HCT116 (cell line): ENCODE measurements at regions not wholly inside any gene's neighbourhood (a gene's known extent, or its start where the extent isn't known, plus 50 kb on each side); places are given as distances from the start of the nearest gene placed in this dataset.

Experiments
- ATAC-seq: fragments of 200-7000 bp; cut with Tn5 transposase; 2 replicates; pipeline ENCODE4 v1.9.1; 2020; ENCODE audit warnings: mild to moderate bottlenecking, moderate library complexity
- BruUV-seq: library from RNA; stranded (reverse); fragments of 400-500 nt; replicated peaks from 2 replicates; lab custom pipeline; 2021; lab: Mats Ljungman, UMichigan
- CTCF ChIA-PET: fragments of 300-600 bp; sonication (Branson Sonifier 250); formaldehyde crosslinking; loops from one replicate; lab custom pipeline; 2021; ENCODE audit warnings: antibody characterized with exemption; lab: Charles Lee
- POLR2A ChIA-PET: fragments of 300-600, 350-600 bp; sonication (Branson Sonifier 250); formaldehyde crosslinking; loops from one replicate; lab custom pipeline; 2021; ENCODE audit warnings: antibody characterized with exemption; lab: Charles Lee
- RAD21 ChIA-PET, 2 experiments: fragments of 300-600 bp; sonication (Branson Sonifier 250); formaldehyde crosslinking; loops; one replicate each; lab custom pipeline; 2023; ENCODE audit warnings: low total read pairs in 2 of 2; ENCODE audit not compliant: uncharacterized antibody in 2 of 2, unreplicated experiment in 2 of 2, low non-redundant PET in 1 of 2; lab: Charles Lee
- DNase-seq: peaks from one replicate; pipeline ENCODE4 v3.0.0-alpha.2; 2010; ENCODE audit warnings: low read depth, low spot score
- H2AFZ ChIP-seq: fragments of 200-600 bp; shearing (Covaris generic), sonication (generic); 2 replicates; pipeline ENCODE4 v1.6.1; 2017; ENCODE audit warnings: low read depth, mixed run types, mixed read lengths, antibody characterized with exemption, low read length; ENCODE audit not compliant: poor library complexity, severe bottlenecking
- H3K27ac ChIP-seq: 2 replicates; pipeline ENCODE4 v1.5.1; 2012; ENCODE audit warnings: low read depth, low read length
- H3K27me3 ChIP-seq: fragments of 200-600 bp; sonication (generic); 2 replicates; pipeline ENCODE4 v1.6.1; 2016; ENCODE audit warnings: mixed run types, low read length, mixed read lengths; ENCODE audit not compliant: insufficient read depth
- H3K36me3 ChIP-seq, 2 experiments: fragments of 200-500 bp in 1 of 2; fragments of 200-600 bp in 1 of 2; sonication (Bioruptor generic) in 1 of 2; sonication (generic) in 1 of 2; 2 replicates each; pipeline versions ENCODE4 v1.5.1 to v1.6.1; 2014 to 2016; ENCODE audit warnings: low read length in 2 of 2, inconsistent platforms in 1 of 2, mixed read lengths in 1 of 2, mixed run types in 1 of 2; ENCODE audit not compliant: insufficient read depth in 2 of 2, control insufficient read depth in 1 of 2
- H3K4me1 ChIP-seq, 2 experiments: fragments of 200-600 bp in 1 of 2; sonication (generic) in 1 of 2; 2 replicates each; pipeline versions ENCODE4 v1.5.1 to v1.6.1; 2012 to 2017; ENCODE audit warnings: low read length in 2 of 2, inconsistent platforms in 1 of 2, mild to moderate bottlenecking in 1 of 2, mixed read lengths in 1 of 2, mixed run types in 1 of 2, moderate library complexity in 1 of 2; ENCODE audit not compliant: insufficient read depth in 2 of 2, control insufficient read depth in 1 of 2
- H3K4me2 ChIP-seq: fragments of 200-600 bp; sonication (generic); 2 replicates; pipeline ENCODE4 v1.6.1; 2017; ENCODE audit warnings: mixed run types, low read length, mixed read lengths
- H3K4me3 ChIP-seq, 2 experiments: fragments of 200-600 bp in 1 of 2; sonication (generic) in 1 of 2; replicated peaks in 1 of 2; 2 replicates each; pipeline ENCODE4 v1.5.1; 2011 to 2016; ENCODE audit warnings: low read length in 2 of 2, control low read depth in 1 of 2, low read depth in 1 of 2, mild to moderate bottlenecking in 1 of 2, mixed read lengths in 1 of 2, mixed run types in 1 of 2
- H3K79me2 ChIP-seq: fragments of 200-600 bp; sonication (generic); 2 replicates; pipeline ENCODE4 v1.6.1; 2017; ENCODE audit warnings: mild to moderate bottlenecking, mixed run types, low read length, moderate library complexity, mixed read lengths; ENCODE audit not compliant: insufficient read depth
- H3K9ac ChIP-seq: fragments of 200-600 bp; sonication (generic); 2 replicates; pipeline ENCODE4 v1.6.1; 2016; ENCODE audit warnings: low read length, mixed read lengths
- H3K9me2 ChIP-seq: fragments of 200-600 bp; sonication (generic), shearing (Covaris generic); 2 replicates; pipeline ENCODE4 v1.6.1; 2017; ENCODE audit warnings: mixed run types, mild to moderate bottlenecking, moderate library complexity; ENCODE audit not compliant: insufficient read depth
- H3K9me3 ChIP-seq, 2 experiments: fragments of 200-500 bp in 1 of 2; fragments of 200-600 bp in 1 of 2; sonication (Bioruptor generic) in 1 of 2; sonication (generic) in 1 of 2; 2 replicates each; pipeline ENCODE4 v1.6.1; 2014 to 2017; ENCODE audit warnings: low read length in 2 of 2, mixed read lengths in 2 of 2, inconsistent platforms in 1 of 2, low read depth in 1 of 2, mild to moderate bottlenecking in 1 of 2, mixed run types in 1 of 2, moderate library complexity in 1 of 2; ENCODE audit not compliant: control insufficient read depth in 1 of 2, insufficient read depth in 1 of 2
- H4K20me1 ChIP-seq: fragments of 200-600 bp; sonication (generic), shearing (Covaris generic); 2 replicates; pipeline ENCODE4 v1.6.1; 2017; ENCODE audit warnings: mixed run types, mild to moderate bottlenecking, moderate library complexity; ENCODE audit not compliant: insufficient read depth
- ATF3 ChIP-seq: IDR thresholded peaks from 2 replicates; pipeline ENCODE4 v1.6.1; 2012
- CBX3 ChIP-seq: IDR thresholded peaks from 2 replicates; pipeline ENCODE4 v1.6.1; 2012; ENCODE audit warnings: low read depth
- CTCF ChIP-seq, 3 experiments: fragments of 200-600 bp in 1 of 3; sonication (generic) in 1 of 3; IDR thresholded peaks in 2 of 3; conservative IDR thresholded peaks in 1 of 3; 2 replicates each; pipeline ENCODE4 v1.5.1; 2012 to 2017; ENCODE audit warnings: low read depth in 2 of 3, low read length in 2 of 3, antibody characterized with exemption in 1 of 3, borderline replicate concordance in 1 of 3, control low read depth in 1 of 3, mild to moderate bottlenecking in 1 of 3, mixed read lengths in 1 of 3, mixed run types in 1 of 3, moderate library complexity in 1 of 3; ENCODE audit not compliant: insufficient read depth in 1 of 3
- EGR1 ChIP-seq: IDR thresholded peaks from 2 replicates; pipeline ENCODE4 v1.6.1; 2012; ENCODE audit warnings: low read depth
- EZH2 ChIP-seq: fragments of 200-600 bp; sonication (generic); IDR thresholded peaks from 2 replicates; pipeline ENCODE4 v1.6.1; 2017; ENCODE audit warnings: antibody characterized with exemption, mixed run types
- EZH2phosphoT487 ChIP-seq: fragments of 200-600 bp; IDR thresholded peaks from 2 replicates; pipeline ENCODE4 v1.6.1; 2018; ENCODE audit warnings: antibody characterized with exemption, borderline replicate concordance
- FOSL1 ChIP-seq: IDR thresholded peaks from 2 replicates; pipeline ENCODE4 v1.6.1; 2012; ENCODE audit warnings: low read depth
- MAX ChIP-seq: IDR thresholded peaks from 2 replicates; pipeline ENCODE4 v1.6.1; 2012
- SP1 ChIP-seq: IDR thresholded peaks from 2 replicates; pipeline ENCODE4 v1.6.1; 2012; ENCODE audit warnings: low read depth
- SRF ChIP-seq: IDR thresholded peaks from 2 replicates; pipeline ENCODE4 v1.6.1; 2012; ENCODE audit warnings: low read depth
- TCF7L2 ChIP-seq: IDR thresholded peaks from 2 replicates; pipeline ENCODE4 v1.7.0; 2011; ENCODE audit warnings: borderline replicate concordance, inconsistent platforms; ENCODE audit not compliant: insufficient read depth, insufficient read length; ENCODE audit errors: extremely low read depth
- ZBTB33 ChIP-seq: IDR thresholded peaks from 2 replicates; pipeline ENCODE4 v1.6.1; 2011; ENCODE audit warnings: mild to moderate bottlenecking, low read length, moderate library complexity; ENCODE audit not compliant: insufficient replicate concordance; ENCODE audit errors: extremely low read depth
- ZNF274 ChIP-seq: fragments of 200-500 bp; sonication (Bioruptor generic); IDR thresholded peaks from 2 replicates; pipeline ENCODE4 v1.6.1; 2014; ENCODE audit warnings: mild to moderate bottlenecking, low read depth, low read length, inconsistent platforms
- intact Hi-C: fragments of 100-400 bp; cut with micrococcal nuclease; formaldehyde crosslinking; loops from 2 replicates; pipeline ENCODE4 v1.10.0; 2022

GRCh38 chrX:22650691-22651090, 349.1 kb upstream of the DDX53 start:
- H3K27me3 ChIP-seq = no peaks in the 10 kb centered on the region
- no peak overlapping the region for H2AFZ ChIP-seq
- no peak overlapping the region for H3K27ac ChIP-seq
- intact Hi-C loops = no loop called here
- no peaks in the 10 kb centered on the region for H4K20me1 ChIP-seq
- H3K79me2 ChIP-seq = no peaks in the 10 kb centered on the region
- CTCF ChIA-PET = no interaction called here
- POLR2A ChIA-PET = no interaction called here
- no peak for DNase-seq
- RAD21 ChIA-PET = no interaction called here
- H3K4me1 ChIP-seq = no peaks in the 10 kb centered on the region
- no peaks in the 10 kb centered on the region for H3K9me3 ChIP-seq
- H3K4me2 ChIP-seq = no peak overlapping the region
- no TSS peak for BruUV-seq
- no peak overlapping the region for H3K4me3 ChIP-seq
- TF ChIP-seq FOSL1 = no peak
- no peak for TF ChIP-seq SP1
- TF ChIP-seq EGR1 = no peak
- no peak for TF ChIP-seq ZBTB33
- no peak for TF ChIP-seq MAX
- no peak for TF ChIP-seq SRF
- TF ChIP-seq EZH2phosphoT487 = no peak
- no peak for TF ChIP-seq CBX3
- TF ChIP-seq ZNF274 = no peak
- TF ChIP-seq EZH2 = no peak
- no peak for TF ChIP-seq CTCF (IDR thresholded peaks at IDR 0.05 in 2 of 3, conservative IDR thresholded peaks at IDR 0.05 in 1 of 3; ENCODE audit: borderline replicate concordance in 1 of 3, insufficient read depth in 1 of 3, low read depth in 2 of 3, low read length in 2 of 3)
- no peak for TF ChIP-seq ATF3
- no peak for TF ChIP-seq TCF7L2
- ATAC-seq = no peak
- no peak overlapping the region for H3K9ac ChIP-seq
- no peaks in the 10 kb centered on the region for H3K9me2 ChIP-seq
- no peaks in the 10 kb centered on the region for H3K36me3 ChIP-seq
